ENCODE measurements at regions not wholly inside any gene's neighbourhood (a gene's known extent, or its start where the extent isn't known, plus 50 kb on each side); places are given as distances from the start of the nearest gene placed in this dataset.

GRCh38 chr2:76310894-76311633 lies 600.3 kb upstream of the GCFC2 start:
- H3K4me1 ChIP-seq: peaks cover 15 to 59% (median 34%) of the 10 kb centered on the region in 10 experiments
- no peaks in the 10 kb centered on the region for H4K20me1 ChIP-seq
- H3K4me3 ChIP-seq: peak overlapping the region in 1 of 10 experiments; percentile 22; a peak in 1 of 20 replicates
- no peaks in the 10 kb centered on the region for H3K27me3 ChIP-seq
- peaks cover 38 to 68% (median 56%) of the 10 kb centered on the region in 11 experiments for H3K9me3 ChIP-seq (replicated peaks in 1 of 11)
- peak overlapping the region in 6 of 11 experiments; percentile 35 to 88 (median 66); a peak in 7 of 22 replicates for H3K27ac ChIP-seq
- TF ChIP-seq Cebpa-rat (IDR thresholded peaks at IDR 0.05): no peak
- H3K36me3 ChIP-seq: peaks cover 0 to 18% (median 0%) of the 10 kb centered on the region in 11 experiments; a peak in 4 of 22 replicates
- H3K4me2 ChIP-seq: peak overlapping the region in 1 of 11 experiments; percentile 68; a peak in 1 of 22 replicates
- H3K9ac ChIP-seq: no peak overlapping the region

GRCh38 chr2:76307495-76307894 lies 596.8 kb upstream of the GCFC2 start:
- H4K20me1 ChIP-seq: no peaks in the 10 kb centered on the region
- H3K9me3 ChIP-seq (replicated peaks in 1 of 11): peaks cover 42 to 68% (median 58%) of the 10 kb centered on the region in 11 experiments
- H3K4me1 ChIP-seq: peaks cover 16 to 64% (median 40%) of the 10 kb centered on the region in 10 experiments
- peak overlapping the region in 3 of 10 experiments; percentile 18 to 47 (median 40); a peak in 6 of 20 replicates for H3K4me3 ChIP-seq
- no peaks in the 10 kb centered on the region for H3K27me3 ChIP-seq
- peak overlapping the region in 10 of 11 experiments; percentile 8 to 68 (median 56); a peak in 16 of 22 replicates for H3K4me2 ChIP-seq
- peak overlapping the region in 5 of 11 experiments; percentile 52 to 71 (median 65); a peak in 6 of 22 replicates for H3K9ac ChIP-seq
- H3K27ac ChIP-seq: peak overlapping the region in 9 of 11 experiments; percentile 9 to 90 (median 85); a peak in 17 of 22 replicates
- peaks cover 0 to 18% (median 3%) of the 10 kb centered on the region in 11 experiments; a peak in 6 of 22 replicates for H3K36me3 ChIP-seq
- TF ChIP-seq Cebpa-rat (IDR thresholded peaks at IDR 0.05): no peak

DNA sequence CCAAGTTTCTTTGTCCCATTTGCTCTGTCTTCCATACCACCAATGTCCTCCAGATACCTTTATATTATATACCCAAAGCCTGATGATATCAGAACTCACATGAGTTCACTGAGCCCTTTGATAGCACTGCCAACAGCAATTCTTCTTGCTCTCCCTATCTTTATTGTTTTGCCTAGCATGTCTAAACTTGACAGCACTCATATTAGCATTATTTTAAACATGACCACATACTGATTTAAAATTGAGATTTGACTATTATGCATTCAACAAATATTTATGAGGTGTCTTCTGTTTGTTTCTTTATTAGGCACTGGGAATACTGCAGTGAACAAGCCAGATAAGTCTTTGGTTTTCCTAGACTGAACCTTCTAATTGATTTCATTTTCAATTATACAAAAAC lies 587.3 kb upstream of the GCFC2 start:
- Histone ChIP-seq H3K27me3 (no peaks in the 10 kb centered on the region), H3K4me2 (no peak overlapping the region), H3K36me3 (peaks cover 0 to 7% (median 0%) of the 10 kb centered on the region in 11 experiments; a peak in 3 of 22 replicates), H3K9me3 (replicated peaks in 1 of 11) (peaks cover 8 to 27% (median 14%) of the 10 kb centered on the region in 11 experiments; a peak in 21 of 22 replicates), H3K4me1 (peaks cover 0 to 5% (median 0%) of the 10 kb centered on the region in 10 experiments; a peak in 3 of 20 replicates), H3K9ac (no peak overlapping the region), H3K4me3 (no peak overlapping the region), H4K20me1 (no peaks in the 10 kb centered on the region), H3K27ac (no peak overlapping the region)
- TF ChIP-seq Cebpa-rat (IDR thresholded peaks at IDR 0.05): no peak

GRCh38 chr2:76296438-76296837 lies 585.7 kb upstream of the GCFC2 start:
- Histone ChIP-seq H3K4me2 (no peak overlapping the region), H3K27ac (no peak overlapping the region)

GRCh38 chr2:76295762-76296161 lies 585.0 kb upstream of the GCFC2 start:
- Histone ChIP-seq H4K20me1 (no peaks in the 10 kb centered on the region), H3K9ac (no peak overlapping the region), H3K36me3 (no peaks in the 10 kb centered on the region), H3K4me2 (no peak overlapping the region), H3K27ac (no peak overlapping the region), H3K4me1 (peaks cover 0 to 2% (median 0%) of the 10 kb centered on the region in 10 experiments; a peak in 1 of 20 replicates), H3K4me3 (no peak overlapping the region), H3K27me3 (no peaks in the 10 kb centered on the region), H3K9me3 (replicated peaks in 1 of 11) (peaks cover 0 to 13% (median 0%) of the 10 kb centered on the region in 11 experiments; a peak in 5 of 22 replicates)
- no peak for TF ChIP-seq Cebpa-rat (IDR thresholded peaks at IDR 0.05)

More at GRCh38 chr2:76296438-76296837, 585.7 kb upstream of the GCFC2 start:
- Histone ChIP-seq H4K20me1 (no peaks in the 10 kb centered on the region), H3K9ac (no peak overlapping the region), H3K4me1 (peaks cover 0 to 2% (median 0%) of the 10 kb centered on the region in 10 experiments; a peak in 1 of 20 replicates), H3K27me3 (no peaks in the 10 kb centered on the region), H3K36me3 (no peaks in the 10 kb centered on the region), H3K4me3 (no peak overlapping the region), H3K9me3 (replicated peaks in 1 of 11) (peaks cover 0 to 13% (median 0%) of the 10 kb centered on the region in 11 experiments; a peak in 5 of 22 replicates)
- TF ChIP-seq Cebpa-rat (IDR thresholded peaks at IDR 0.05): no peak

GRCh38 chr2:76288598-76288997 lies 577.9 kb upstream of the GCFC2 start:
- Histone ChIP-seq H3K9ac (no peak overlapping the region), H3K36me3 (no peaks in the 10 kb centered on the region), H3K9me3 (replicated peaks in 1 of 11) (peaks cover 0 to 15% (median 0%) of the 10 kb centered on the region in 11 experiments; a peak in 6 of 22 replicates), H3K4me2 (no peak overlapping the region), H4K20me1 (no peaks in the 10 kb centered on the region), H3K27me3 (no peaks in the 10 kb centered on the region), H3K4me3 (no peak overlapping the region), H3K4me1 (no peaks in the 10 kb centered on the region), H3K27ac (no peak overlapping the region)
- TF ChIP-seq Cebpa-rat (IDR thresholded peaks at IDR 0.05): no peak

DNA sequence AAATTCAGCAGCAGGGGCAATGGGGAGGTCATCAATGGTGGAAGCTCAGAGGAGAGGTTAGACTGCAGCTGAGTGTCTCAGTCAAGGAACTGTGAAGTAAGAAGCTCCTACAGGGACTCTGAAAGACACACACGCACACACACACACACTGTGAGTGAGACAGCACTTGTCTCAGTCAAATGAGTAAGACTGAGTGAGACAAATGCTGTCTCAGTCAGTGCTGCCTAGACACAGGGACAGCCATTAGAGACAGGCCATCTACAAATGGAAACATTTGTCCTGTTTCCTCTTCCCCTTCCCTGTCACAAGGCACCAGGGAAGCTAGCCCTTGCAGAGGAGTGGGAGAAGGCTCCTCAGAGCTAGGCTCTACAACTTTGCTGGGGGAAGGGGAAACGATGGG lies 577.4 kb upstream of the GCFC2 start:
- Histone ChIP-seq H3K27ac (no peak overlapping the region), H3K9ac (no peak overlapping the region), H3K4me1 (no peaks in the 10 kb centered on the region), H3K27me3 (no peaks in the 10 kb centered on the region), H3K36me3 (no peaks in the 10 kb centered on the region), H3K4me2 (no peak overlapping the region), H3K9me3 (replicated peaks in 1 of 11) (peaks cover 0 to 14% (median 0%) of the 10 kb centered on the region in 11 experiments; a peak in 5 of 22 replicates), H3K4me3 (no peak overlapping the region), H4K20me1 (no peaks in the 10 kb centered on the region)
- TF ChIP-seq Cebpa-rat (IDR thresholded peaks at IDR 0.05): no peak

- no peaks in the 10 kb centered on the region for H3K36me3 ChIP-seq
- H3K9me3 ChIP-seq (replicated peaks in 1 of 11): no peaks in the 10 kb centered on the region; a peak in 1 of 22 replicates
- H3K4me3 ChIP-seq: no peak overlapping the region
- no peak overlapping the region for H3K9ac ChIP-seq
- H3K4me1 ChIP-seq: peaks cover 0 to 28% (median 10%) of the 10 kb centered on the region in 10 experiments; a peak in 13 of 20 replicates
- no peak overlapping the region for H3K27ac ChIP-seq
- H3K4me2 ChIP-seq: no peak overlapping the region
- H4K20me1 ChIP-seq: no peaks in the 10 kb centered on the region
- no peaks in the 10 kb centered on the region for H3K27me3 ChIP-seq
- no peak for TF ChIP-seq Cebpa-rat (IDR thresholded peaks at IDR 0.05)
Observed at GRCh38 chr2:76283350-76283749, 572.6 kb upstream of the GCFC2 start.

GRCh38 chr2:76281156-76281841 lies 570.6 kb upstream of the GCFC2 start:
- Histone ChIP-seq H3K4me1 (peaks cover 0 to 46% (median 16%) of the 10 kb centered on the region in 10 experiments; a peak in 16 of 20 replicates), H3K9ac (no peak overlapping the region), H3K36me3 (no peaks in the 10 kb centered on the region), H3K4me2 (peak overlapping the region in 7 of 11 experiments; percentile 9 to 78 (median 40); a peak in 11 of 22 replicates), H3K27me3 (no peaks in the 10 kb centered on the region), H4K20me1 (no peaks in the 10 kb centered on the region), H3K9me3 (replicated peaks in 1 of 11) (no peaks in the 10 kb centered on the region; a peak in 1 of 22 replicates), H3K4me3 (no peak overlapping the region), H3K27ac (peak overlapping the region in 1 of 11 experiments; percentile 7; a peak in 1 of 22 replicates)
- no peak for TF ChIP-seq Cebpa-rat (IDR thresholded peaks at IDR 0.05)
